H1 (cell line): ENCODE measurements at regions not wholly inside any gene's neighbourhood (a gene's known extent, or its start where the extent isn't known, plus 50 kb on each side); places are given as distances from the start of the nearest gene placed in this dataset.

Experiments used
- KDM1A ChIP-seq: fragments of 200-600, 300-600 bp; sonication (generic); IDR thresholded peaks from 2 replicates; pipeline ENCODE4 v1.7.1; 2016; ENCODE audit warnings: mild to moderate bottlenecking, low read length, borderline replicate concordance
- RAD21 ChIP-seq, 2 experiments: IDR thresholded peaks in 1 of 2; conservative IDR thresholded peaks in 1 of 2; 2 replicates each; pipeline ENCODE4 v1.6.1; 2011; ENCODE audit warnings: low read depth in 2 of 2, low read length in 2 of 2, improper control_type of control experiment in 1 of 2, inconsistent platforms in 1 of 2, mild to moderate bottlenecking in 1 of 2, moderate library complexity in 1 of 2
- RBBP5 ChIP-seq: IDR thresholded peaks from 2 replicates; pipeline ENCODE4 v1.7.1; 2012; ENCODE audit warnings: low read depth, mild to moderate bottlenecking, inconsistent platforms, low read length, moderate library complexity, borderline replicate concordance
- TBP ChIP-seq: IDR thresholded peaks from 2 replicates; pipeline ENCODE4 v1.6.1; 2011; ENCODE audit warnings: low read depth, low read length, improper control_type of control experiment
- ZNF274 ChIP-seq: IDR thresholded peaks from 2 replicates; pipeline ENCODE4 v1.7.0; 2012; ENCODE audit warnings: low read length, borderline replicate concordance; ENCODE audit errors: extremely low read depth
- TF ChIP-seq, protein P1 (sequence below): fragments of 300-600 bp; sonication (generic); IDR thresholded peaks from 2 replicates; pipeline ENCODE4 v1.7.1; 2012; ENCODE audit warnings: low read length, moderate library complexity, mild to moderate bottlenecking, inconsistent platforms; ENCODE audit not compliant: insufficient replicate concordance
- TF ChIP-seq, protein P2 (sequence below): IDR thresholded peaks from 2 replicates; pipeline ENCODE4 v1.6.1; 2012; ENCODE audit warnings: inconsistent platforms
- TF ChIP-seq, protein P3 (sequence below), 3 experiments: IDR thresholded peaks; 1 replicate in 2 of 3; 2 replicates in 1 of 3; pipeline versions ENCODE4 v1.5.1 to v1.6.1; 2011; ENCODE audit warnings: low read length in 3 of 3, mild to moderate bottlenecking in 3 of 3, inconsistent platforms in 2 of 3, low read depth in 1 of 3, moderate library complexity in 1 of 3; ENCODE audit not compliant: insufficient read depth in 1 of 3; ENCODE audit errors: control extremely low read depth in 1 of 3

DNA sequence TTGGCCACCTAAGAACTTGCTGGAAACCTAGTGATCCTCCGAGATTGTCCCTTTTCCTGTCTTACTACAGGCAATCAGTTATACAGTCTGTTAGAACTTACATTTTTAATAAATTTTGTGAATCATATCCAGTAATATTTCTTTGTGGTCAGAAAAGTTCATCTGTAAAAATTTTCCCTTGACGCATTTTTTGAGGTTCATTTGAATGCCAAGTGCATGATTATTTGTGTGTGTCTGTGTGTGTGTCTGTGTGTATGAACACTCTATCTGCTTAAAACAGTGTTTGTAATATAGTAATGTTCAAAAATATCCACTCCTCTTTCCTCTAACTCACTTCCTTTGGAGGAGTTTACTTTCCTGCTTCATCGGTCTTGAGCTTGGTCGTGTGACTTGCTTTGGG is 468.7 kb upstream of the FLRT2 start (continued):
- TF ChIP-seq, protein P1, sequence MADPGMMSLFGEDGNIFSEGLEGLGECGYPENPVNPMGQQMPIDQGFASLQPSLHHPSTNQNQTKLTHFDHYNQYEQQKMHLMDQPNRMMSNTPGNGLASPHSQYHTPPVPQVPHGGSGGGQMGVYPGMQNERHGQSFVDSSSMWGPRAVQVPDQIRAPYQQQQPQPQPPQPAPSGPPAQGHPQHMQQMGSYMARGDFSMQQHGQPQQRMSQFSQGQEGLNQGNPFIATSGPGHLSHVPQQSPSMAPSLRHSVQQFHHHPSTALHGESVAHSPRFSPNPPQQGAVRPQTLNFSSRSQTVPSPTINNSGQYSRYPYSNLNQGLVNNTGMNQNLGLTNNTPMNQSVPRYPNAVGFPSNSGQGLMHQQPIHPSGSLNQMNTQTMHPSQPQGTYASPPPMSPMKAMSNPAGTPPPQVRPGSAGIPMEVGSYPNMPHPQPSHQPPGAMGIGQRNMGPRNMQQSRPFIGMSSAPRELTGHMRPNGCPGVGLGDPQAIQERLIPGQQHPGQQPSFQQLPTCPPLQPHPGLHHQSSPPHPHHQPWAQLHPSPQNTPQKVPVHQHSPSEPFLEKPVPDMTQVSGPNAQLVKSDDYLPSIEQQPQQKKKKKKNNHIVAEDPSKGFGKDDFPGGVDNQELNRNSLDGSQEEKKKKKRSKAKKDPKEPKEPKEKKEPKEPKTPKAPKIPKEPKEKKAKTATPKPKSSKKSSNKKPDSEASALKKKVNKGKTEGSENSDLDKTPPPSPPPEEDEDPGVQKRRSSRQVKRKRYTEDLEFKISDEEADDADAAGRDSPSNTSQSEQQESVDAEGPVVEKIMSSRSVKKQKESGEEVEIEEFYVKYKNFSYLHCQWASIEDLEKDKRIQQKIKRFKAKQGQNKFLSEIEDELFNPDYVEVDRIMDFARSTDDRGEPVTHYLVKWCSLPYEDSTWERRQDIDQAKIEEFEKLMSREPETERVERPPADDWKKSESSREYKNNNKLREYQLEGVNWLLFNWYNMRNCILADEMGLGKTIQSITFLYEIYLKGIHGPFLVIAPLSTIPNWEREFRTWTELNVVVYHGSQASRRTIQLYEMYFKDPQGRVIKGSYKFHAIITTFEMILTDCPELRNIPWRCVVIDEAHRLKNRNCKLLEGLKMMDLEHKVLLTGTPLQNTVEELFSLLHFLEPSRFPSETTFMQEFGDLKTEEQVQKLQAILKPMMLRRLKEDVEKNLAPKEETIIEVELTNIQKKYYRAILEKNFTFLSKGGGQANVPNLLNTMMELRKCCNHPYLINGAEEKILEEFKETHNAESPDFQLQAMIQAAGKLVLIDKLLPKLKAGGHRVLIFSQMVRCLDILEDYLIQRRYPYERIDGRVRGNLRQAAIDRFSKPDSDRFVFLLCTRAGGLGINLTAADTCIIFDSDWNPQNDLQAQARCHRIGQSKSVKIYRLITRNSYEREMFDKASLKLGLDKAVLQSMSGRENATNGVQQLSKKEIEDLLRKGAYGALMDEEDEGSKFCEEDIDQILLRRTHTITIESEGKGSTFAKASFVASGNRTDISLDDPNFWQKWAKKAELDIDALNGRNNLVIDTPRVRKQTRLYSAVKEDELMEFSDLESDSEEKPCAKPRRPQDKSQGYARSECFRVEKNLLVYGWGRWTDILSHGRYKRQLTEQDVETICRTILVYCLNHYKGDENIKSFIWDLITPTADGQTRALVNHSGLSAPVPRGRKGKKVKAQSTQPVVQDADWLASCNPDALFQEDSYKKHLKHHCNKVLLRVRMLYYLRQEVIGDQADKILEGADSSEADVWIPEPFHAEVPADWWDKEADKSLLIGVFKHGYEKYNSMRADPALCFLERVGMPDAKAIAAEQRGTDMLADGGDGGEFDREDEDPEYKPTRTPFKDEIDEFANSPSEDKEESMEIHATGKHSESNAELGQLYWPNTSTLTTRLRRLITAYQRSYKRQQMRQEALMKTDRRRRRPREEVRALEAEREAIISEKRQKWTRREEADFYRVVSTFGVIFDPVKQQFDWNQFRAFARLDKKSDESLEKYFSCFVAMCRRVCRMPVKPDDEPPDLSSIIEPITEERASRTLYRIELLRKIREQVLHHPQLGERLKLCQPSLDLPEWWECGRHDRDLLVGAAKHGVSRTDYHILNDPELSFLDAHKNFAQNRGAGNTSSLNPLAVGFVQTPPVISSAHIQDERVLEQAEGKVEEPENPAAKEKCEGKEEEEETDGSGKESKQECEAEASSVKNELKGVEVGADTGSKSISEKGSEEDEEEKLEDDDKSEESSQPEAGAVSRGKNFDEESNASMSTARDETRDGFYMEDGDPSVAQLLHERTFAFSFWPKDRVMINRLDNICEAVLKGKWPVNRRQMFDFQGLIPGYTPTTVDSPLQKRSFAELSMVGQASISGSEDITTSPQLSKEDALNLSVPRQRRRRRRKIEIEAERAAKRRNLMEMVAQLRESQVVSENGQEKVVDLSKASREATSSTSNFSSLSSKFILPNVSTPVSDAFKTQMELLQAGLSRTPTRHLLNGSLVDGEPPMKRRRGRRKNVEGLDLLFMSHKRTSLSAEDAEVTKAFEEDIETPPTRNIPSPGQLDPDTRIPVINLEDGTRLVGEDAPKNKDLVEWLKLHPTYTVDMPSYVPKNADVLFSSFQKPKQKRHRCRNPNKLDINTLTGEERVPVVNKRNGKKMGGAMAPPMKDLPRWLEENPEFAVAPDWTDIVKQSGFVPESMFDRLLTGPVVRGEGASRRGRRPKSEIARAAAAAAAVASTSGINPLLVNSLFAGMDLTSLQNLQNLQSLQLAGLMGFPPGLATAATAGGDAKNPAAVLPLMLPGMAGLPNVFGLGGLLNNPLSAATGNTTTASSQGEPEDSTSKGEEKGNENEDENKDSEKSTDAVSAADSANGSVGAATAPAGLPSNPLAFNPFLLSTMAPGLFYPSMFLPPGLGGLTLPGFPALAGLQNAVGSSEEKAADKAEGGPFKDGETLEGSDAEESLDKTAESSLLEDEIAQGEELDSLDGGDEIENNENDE: no peak
- TF ChIP-seq RBBP5 (no peak), KDM1A (no peak), TBP (no peak), RAD21 (IDR thresholded peaks at IDR 0.05 in 1 of 2, conservative IDR thresholded peaks at IDR 0.05 in 1 of 2; ENCODE audit: low read depth in 2 of 2, low read length in 2 of 2) (no peak), ZNF274 (no peak)
- TF ChIP-seq, protein P2, sequence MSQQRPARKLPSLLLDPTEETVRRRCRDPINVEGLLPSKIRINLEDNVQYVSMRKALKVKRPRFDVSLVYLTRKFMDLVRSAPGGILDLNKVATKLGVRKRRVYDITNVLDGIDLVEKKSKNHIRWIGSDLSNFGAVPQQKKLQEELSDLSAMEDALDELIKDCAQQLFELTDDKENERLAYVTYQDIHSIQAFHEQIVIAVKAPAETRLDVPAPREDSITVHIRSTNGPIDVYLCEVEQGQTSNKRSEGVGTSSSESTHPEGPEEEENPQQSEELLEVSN: no peak
- TF ChIP-seq, protein P3, sequence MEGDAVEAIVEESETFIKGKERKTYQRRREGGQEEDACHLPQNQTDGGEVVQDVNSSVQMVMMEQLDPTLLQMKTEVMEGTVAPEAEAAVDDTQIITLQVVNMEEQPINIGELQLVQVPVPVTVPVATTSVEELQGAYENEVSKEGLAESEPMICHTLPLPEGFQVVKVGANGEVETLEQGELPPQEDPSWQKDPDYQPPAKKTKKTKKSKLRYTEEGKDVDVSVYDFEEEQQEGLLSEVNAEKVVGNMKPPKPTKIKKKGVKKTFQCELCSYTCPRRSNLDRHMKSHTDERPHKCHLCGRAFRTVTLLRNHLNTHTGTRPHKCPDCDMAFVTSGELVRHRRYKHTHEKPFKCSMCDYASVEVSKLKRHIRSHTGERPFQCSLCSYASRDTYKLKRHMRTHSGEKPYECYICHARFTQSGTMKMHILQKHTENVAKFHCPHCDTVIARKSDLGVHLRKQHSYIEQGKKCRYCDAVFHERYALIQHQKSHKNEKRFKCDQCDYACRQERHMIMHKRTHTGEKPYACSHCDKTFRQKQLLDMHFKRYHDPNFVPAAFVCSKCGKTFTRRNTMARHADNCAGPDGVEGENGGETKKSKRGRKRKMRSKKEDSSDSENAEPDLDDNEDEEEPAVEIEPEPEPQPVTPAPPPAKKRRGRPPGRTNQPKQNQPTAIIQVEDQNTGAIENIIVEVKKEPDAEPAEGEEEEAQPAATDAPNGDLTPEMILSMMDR (IDR thresholded peaks at IDR 0.05; ENCODE audit: control extremely low read depth in 1 of 3, insufficient read depth in 1 of 3, low read depth in 1 of 3, low read length in 3 of 3): no peak
